ENCODE measurements at regions not wholly inside any gene's neighbourhood (a gene's known extent, or its start where the extent isn't known, plus 50 kb on each side); places are given as distances from the start of the nearest gene placed in this dataset.

DNA sequence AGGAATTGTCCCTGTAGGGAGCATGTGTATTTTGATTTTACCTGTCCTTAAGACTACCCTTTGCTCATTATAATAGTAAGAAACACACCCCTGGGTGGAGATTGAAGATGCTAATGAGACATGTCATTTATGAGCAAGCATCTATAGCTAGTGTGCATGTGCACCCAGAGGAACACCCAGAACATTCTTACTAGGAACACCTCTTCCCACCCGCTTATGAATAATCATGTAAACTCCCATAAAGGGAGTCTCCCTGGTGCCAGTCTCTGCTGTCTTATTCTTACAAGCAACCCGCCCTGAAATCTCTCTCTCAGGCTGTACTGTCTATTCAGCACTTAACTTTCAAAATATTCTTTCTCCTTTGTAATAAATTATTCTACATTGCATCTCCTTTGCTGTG, 1227.3 kb downstream of the ROBO1 start:
- in situ Hi-C loops (cut with HindIII; ENCODE audit: low pct_unique_long_range_greater_than_20kb, low sequenced_read_pairs) = no loop called here
- TF ChIP-seq JUND (IDR thresholded peaks at IDR 0.05; ENCODE audit: low read depth) = no peak
- DNase-seq (ENCODE audit: low read depth in 1 of 2, low spot score in 1 of 2) = no peak

DNA sequence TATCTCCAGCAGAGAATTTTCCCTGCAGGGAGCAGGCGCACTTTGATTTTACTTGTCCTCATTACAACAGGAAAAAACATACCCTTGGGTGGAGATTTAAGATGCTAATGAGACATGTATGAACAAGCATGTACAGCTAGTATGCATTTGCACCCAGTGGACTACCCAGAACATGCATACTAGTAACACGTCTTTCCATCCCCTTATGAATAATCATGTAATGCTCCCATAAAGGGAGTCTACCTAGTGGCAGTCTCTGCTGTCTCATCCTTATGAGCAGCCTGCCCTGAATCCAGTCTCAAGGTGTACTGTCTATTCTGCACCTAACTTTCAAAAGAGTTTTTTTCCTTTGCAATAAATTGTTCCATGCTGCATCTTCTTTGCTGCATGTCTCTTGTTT, 1222.0 kb downstream of the ROBO1 start:
- no peak for DNase-seq (ENCODE audit: low read depth in 1 of 2, low spot score in 1 of 2)
- no peak for TF ChIP-seq JUND (IDR thresholded peaks at IDR 0.05; ENCODE audit: low read depth)
- in situ Hi-C loops (cut with HindIII; ENCODE audit: low pct_unique_long_range_greater_than_20kb, low sequenced_read_pairs) = no loop called here
